Activated gamma-delta T cell (primary cell): ENCODE measurements at regions not wholly inside any gene's neighbourhood (a gene's known extent, or its start where the extent isn't known, plus 50 kb on each side); places are given as distances from the start of the nearest gene placed in this dataset.

Source experiments
- DNase-seq: peaks from one replicate; lab custom pipeline; 2025; lab: John Stamatoyannopoulos, UW

- DNase-seq = no peak
Observed at GRCh38 chr7:131897790-131898165, 341.4 kb upstream of the PODXL start.

GRCh38 chr7:131897016-131897789 is 340.8 kb upstream of the PODXL start:
- no peak for DNase-seq

GRCh38 chr7:131896165-131896863 is 339.9 kb upstream of the PODXL start:
- DNase-seq = no peak

GRCh38 chr7:131895541-131896164 is 339.2 kb upstream of the PODXL start:
- no peak for DNase-seq

- no peak for DNase-seq
Observed at GRCh38 chr7:131893631-131894340, 337.4 kb upstream of the PODXL start.

- DNase-seq = no peak
Observed at GRCh38 chr7:131890176-131890575, 333.7 kb upstream of the PODXL start.

GRCh38 chr7:131889572-131890150 is 333.2 kb upstream of the PODXL start:
- no peak for DNase-seq

- no peak for DNase-seq
Observed at GRCh38 chr7:131883769-131884168, 327.3 kb upstream of the PODXL start.

- no peak for DNase-seq
Observed at GRCh38 chr7:131883196-131883595, 326.8 kb upstream of the PODXL start.

- DNase-seq = no peak
Observed at GRCh38 chr7:131882321-131882720, 325.9 kb upstream of the PODXL start.

GRCh38 chr7:131880078-131880477 is 323.6 kb upstream of the PODXL start:
- no peak for DNase-seq

- no peak for DNase-seq
Observed at GRCh38 chr7:131879424-131879823, 323.0 kb upstream of the PODXL start.

GRCh38 chr7:131878777-131879176 is 322.3 kb upstream of the PODXL start:
- DNase-seq = no peak

GRCh38 chr7:131873581-131873980 is 317.2 kb upstream of the PODXL start:
- DNase-seq = no peak

GRCh38 chr7:131869986-131870385 is 313.6 kb upstream of the PODXL start:
- DNase-seq = no peak

- no peak for DNase-seq
Observed at GRCh38 chr7:131869169-131869844, 312.9 kb upstream of the PODXL start.

GRCh38 chr7:131867461-131867860 is 311.0 kb upstream of the PODXL start:
- DNase-seq = no peak

- no peak for DNase-seq
Observed at GRCh38 chr7:131865911-131866310, 309.5 kb upstream of the PODXL start.

- no peak for DNase-seq
Observed at GRCh38 chr7:131861620-131862346, 305.4 kb upstream of the PODXL start.

- DNase-seq = no peak
Observed at GRCh38 chr7:131859147-131859821, 302.9 kb upstream of the PODXL start.
